CD14-positive monocyte (primary cell): ENCODE measurements at regions not wholly inside any gene's neighbourhood (a gene's known extent, or its start where the extent isn't known, plus 50 kb on each side); places are given as distances from the start of the nearest gene placed in this dataset.

Experiments used
- DNase-seq, 3 donors: peaks; one replicate each; pipeline ENCODE4 v3.0.0-alpha.2; 2011 to 2022
- H2AFZ ChIP-seq: 2 replicates; pipeline ENCODE4 v1.6.0; 2012; ENCODE audit warnings: mild to moderate bottlenecking, low read depth, low read length, inconsistent platforms; ENCODE audit not compliant: insufficient read depth, poor library complexity, severe bottlenecking
- H3K27ac ChIP-seq, 2 donors: 1 replicate in 1 of 2; 2 replicates in 1 of 2; pipeline ENCODE4 v1.5.1; 2012 to 2013; ENCODE audit warnings: low read length in 2 of 2, control low read depth in 1 of 2, inconsistent platforms in 1 of 2, low read depth in 1 of 2, mild to moderate bottlenecking in 1 of 2
- H3K27me3 ChIP-seq, 2 donors: one replicate each; pipeline versions ENCODE4 v1.6.0 to v1.6.1; 2011 to 2013; ENCODE audit warnings: low read length in 2 of 2; ENCODE audit not compliant: control insufficient read depth in 2 of 2, insufficient read depth in 2 of 2
- H3K36me3 ChIP-seq, 2 donors: replicated peaks in 1 of 2; 1 replicate in 1 of 2; 2 replicates in 1 of 2; pipeline versions ENCODE4 v1.5.1 to v1.6.1; 2012 to 2013; ENCODE audit warnings: low read length in 2 of 2, control low read depth in 1 of 2, inconsistent platforms in 1 of 2, mild to moderate bottlenecking in 1 of 2; ENCODE audit not compliant: insufficient read depth in 2 of 2, control insufficient read depth in 1 of 2
- H3K4me1 ChIP-seq, 2 donors: 1 replicate in 1 of 2; 2 replicates in 1 of 2; pipeline versions ENCODE4 v1.5.1 to v1.6.1; 2012 to 2013; ENCODE audit warnings: low read length in 2 of 2, control low read depth in 1 of 2, inconsistent platforms in 1 of 2, mild to moderate bottlenecking in 1 of 2, moderate library complexity in 1 of 2; ENCODE audit not compliant: insufficient read depth in 2 of 2, control insufficient read depth in 1 of 2
- H3K4me2 ChIP-seq: replicated peaks from 2 replicates; pipeline ENCODE3; 2012; ENCODE audit warnings: low read length, moderate library complexity, mild to moderate bottlenecking; ENCODE audit not compliant: poor library complexity, severe bottlenecking; ENCODE audit errors: extremely low read depth
- H3K4me3 ChIP-seq, 3 experiments: fragments of 200-600 bp in 1 of 3; sonication (generic) in 1 of 3; replicated peaks in 1 of 3; 1 replicate in 2 of 3; 2 replicates in 1 of 3; pipeline ENCODE4 v1.5.1; 2011 to 2013; ENCODE audit warnings: low read length in 3 of 3, mild to moderate bottlenecking in 3 of 3, control low read depth in 2 of 3, low read depth in 2 of 3, inconsistent platforms in 1 of 3, moderate library complexity in 1 of 3
- H3K79me2 ChIP-seq: 2 replicates; pipeline ENCODE4 v1.6.0; 2012; ENCODE audit warnings: mild to moderate bottlenecking, control low read depth, inconsistent platforms, low read length, moderate library complexity; ENCODE audit not compliant: insufficient read depth
- H3K9ac ChIP-seq: 2 replicates; pipeline ENCODE4 v1.6.0; 2017; ENCODE audit warnings: low read length, mild to moderate bottlenecking; ENCODE audit not compliant: insufficient read depth, poor library complexity, severe bottlenecking
- H3K9me3 ChIP-seq, 2 donors: replicated peaks in 1 of 2; 1 replicate in 1 of 2; 2 replicates in 1 of 2; pipeline versions ENCODE4 v1.5.1 to v1.6.1; 2012 to 2013; ENCODE audit warnings: low read length in 2 of 2, control low read depth in 1 of 2; ENCODE audit not compliant: control insufficient read depth in 1 of 2, insufficient read depth in 1 of 2
- H4K20me1 ChIP-seq: 2 replicates; pipeline ENCODE4 v1.6.0; 2012; ENCODE audit warnings: mild to moderate bottlenecking, low read length, control low read depth, moderate library complexity; ENCODE audit not compliant: insufficient read depth
- H3K27ac Mint-ChIP-seq, 7 donors: one replicate each; pipeline ENCODE4 v1.8.0; 2020; ENCODE audit warnings: mild to moderate bottlenecking in 7 of 7, mixed read lengths in 7 of 7, moderate library complexity in 6 of 7, inconsistent platforms in 2 of 7
- H3K27me3 Mint-ChIP-seq, 3 donors: one replicate each; pipeline ENCODE4 v1.8.0; 2021 to 2022; ENCODE audit warnings: low read depth in 3 of 3, mild to moderate bottlenecking in 3 of 3, mixed read lengths in 3 of 3, moderate library complexity in 3 of 3, inconsistent platforms in 1 of 3
- H3K36me3 Mint-ChIP-seq, 2 donors: one replicate each; pipeline ENCODE4 v1.8.0; 2020; ENCODE audit warnings: mixed read lengths in 2 of 2, inconsistent platforms in 1 of 2, mild to moderate bottlenecking in 1 of 2
- H3K4me1 Mint-ChIP-seq: one replicate; pipeline ENCODE4 v1.8.0; 2020; ENCODE audit warnings: mild to moderate bottlenecking, mixed read lengths
- H3K4me3 Mint-ChIP-seq, 2 donors: one replicate each; pipeline ENCODE4 v1.8.0; 2020; ENCODE audit warnings: mild to moderate bottlenecking in 2 of 2, mixed read lengths in 2 of 2, moderate library complexity in 1 of 2
- H3K9me3 Mint-ChIP-seq, 7 donors: one replicate each; pipeline ENCODE4 v1.8.0; 2020 to 2022; ENCODE audit warnings: mixed read lengths in 7 of 7, mild to moderate bottlenecking in 6 of 7, moderate library complexity in 6 of 7, inconsistent platforms in 2 of 7
- CTCF ChIP-seq: fragments of 200-600 bp; IDR thresholded peaks from one replicate; pipeline ENCODE4 v1.8.0; 2022; ENCODE audit warnings: antibody characterized with exemption, mild to moderate bottlenecking
- whole genome bisulfite sequencing: methylation state at CpG from one replicate; pipeline ENCODE4 v1.1.5; 2013; ENCODE audit warnings: missing lambda C conversion rate; ENCODE audit not compliant: insufficient coverage; 5-methylcytosine and 5-hydroxymethylcytosine counted together
- intact Hi-C, 2 donors: fragments of 100-400 bp; cut with micrococcal nuclease; formaldehyde crosslinking; loops; one replicate each; pipeline versions ENCODE4 v1.15.0 to v1.15.1; 2023

- Histone ChIP-seq H3K27me3 (no peaks in the 10 kb centered on the region), H2AFZ (no peak overlapping the region), H3K36me3 (no peaks in the 10 kb centered on the region), H3K4me3 (no peak overlapping the region), H3K27ac (no peak overlapping the region), H3K9me3 (no peaks in the 10 kb centered on the region), H3K9ac (no peak overlapping the region), H3K4me1 (no peaks in the 10 kb centered on the region), H3K4me2 (no peak overlapping the region), H4K20me1 (no peaks in the 10 kb centered on the region), H3K79me2 (no peaks in the 10 kb centered on the region)
- no peak for DNase-seq
- intact Hi-C loops: no loop called here
- no peak for TF ChIP-seq CTCF
- no CpG with 5 or more reads among the region's 3 CpGs for whole genome bisulfite sequencing
- H3K27ac Mint-ChIP-seq: no peak overlapping the region
- peaks cover 0 to 6% (median 0%) of the 10 kb centered on the region in 7 donors for H3K9me3 Mint-ChIP-seq
- no peaks in the 10 kb centered on the region for H3K4me1 Mint-ChIP-seq
- no peak overlapping the region for H3K4me3 Mint-ChIP-seq
- H3K36me3 Mint-ChIP-seq: no peaks in the 10 kb centered on the region
- peaks cover 0 to 3% (median 0%) of the 10 kb centered on the region in 3 donors for H3K27me3 Mint-ChIP-seq
These were observed 225.6 kb downstream of the CMPK2 start for GRCh38 chr2:6639929-6640620.

DNA sequence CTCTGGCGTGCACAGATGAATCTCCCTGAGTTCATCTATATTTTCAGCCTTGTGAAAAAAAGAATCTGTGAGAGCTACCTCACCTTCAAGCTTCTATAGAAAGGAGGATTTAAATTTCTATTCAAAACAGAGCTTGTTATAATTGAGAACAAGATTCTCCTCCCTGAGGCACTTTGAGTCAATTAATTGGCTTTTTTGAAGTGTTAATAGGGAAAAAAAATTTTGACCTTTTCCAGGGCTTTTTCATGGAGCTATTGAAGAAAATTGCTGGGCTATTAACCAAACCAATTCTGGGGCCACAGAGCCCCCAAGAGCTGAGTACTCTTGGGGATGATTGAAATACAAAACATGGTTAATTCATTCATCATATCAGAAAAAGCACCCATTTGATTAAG, 225.1 kb downstream of the CMPK2 start:
- Histone ChIP-seq H3K36me3 (no peaks in the 10 kb centered on the region), H3K4me3 (no peak overlapping the region), H3K9me3 (no peaks in the 10 kb centered on the region), H3K9ac (no peak overlapping the region), H3K4me1 (no peaks in the 10 kb centered on the region), H3K27ac (no peak overlapping the region), H3K4me2 (no peak overlapping the region), H3K27me3 (no peaks in the 10 kb centered on the region), H3K79me2 (no peaks in the 10 kb centered on the region), H4K20me1 (no peaks in the 10 kb centered on the region), H2AFZ (no peak overlapping the region)
- H3K4me1 Mint-ChIP-seq: no peaks in the 10 kb centered on the region
- DNase-seq: no peak
- no peak for TF ChIP-seq CTCF
- no peaks in the 10 kb centered on the region for H3K36me3 Mint-ChIP-seq
- no peak overlapping the region for H3K4me3 Mint-ChIP-seq
- H3K9me3 Mint-ChIP-seq: peaks cover 0 to 6% (median 2%) of the 10 kb centered on the region in 7 donors
- WGBS: no CpG with 5 or more reads among the region's 1 CpG
- H3K27me3 Mint-ChIP-seq: peaks cover 0 to 3% (median 0%) of the 10 kb centered on the region in 3 donors
- no peak overlapping the region for H3K27ac Mint-ChIP-seq
- intact Hi-C loops: no loop called here
